GM19452 (cell line): ENCODE measurements at regions not wholly inside any gene's neighbourhood (a gene's known extent, or its start where the extent isn't known, plus 50 kb on each side); places are given as distances from the start of the nearest gene placed in this dataset.

Experiments
- ATAC-seq: cut with Tn5 transposase; IDR thresholded peaks from one replicate; pipeline ENCODE4 v1.9.1; 2021; ENCODE audit not compliant: unreplicated experiment

- no peak for ATAC-seq
Measured at GRCh38 chr11:115767047-115767802, 263.0 kb upstream of the CADM1 start.

GRCh38 chr11:115766561-115766960, 262.3 kb upstream of the CADM1 start:
- no peak for ATAC-seq

GRCh38 chr11:115765803-115766239, 261.6 kb upstream of the CADM1 start:
- ATAC-seq = no peak

GRCh38 chr11:115764176-115764575, 260.0 kb upstream of the CADM1 start:
- ATAC-seq = no peak

- ATAC-seq = no peak
Measured at GRCh38 chr11:115761817-115762216, 257.6 kb upstream of the CADM1 start.

- no peak for ATAC-seq
Measured at GRCh38 chr11:115761348-115761747, 257.1 kb upstream of the CADM1 start.

- ATAC-seq = no peak
Measured at GRCh38 chr11:115760461-115761320, 256.5 kb upstream of the CADM1 start.

- ATAC-seq = no peak
Measured at GRCh38 chr11:115759622-115760460, 255.6 kb upstream of the CADM1 start.

- ATAC-seq = no peak
Measured at GRCh38 chr11:115758011-115758410, 253.8 kb upstream of the CADM1 start.

GRCh38 chr11:115751243-115752015, 247.2 kb upstream of the CADM1 start:
- no peak for ATAC-seq

GRCh38 chr11:115745610-115746512, 241.6 kb upstream of the CADM1 start:
- ATAC-seq = no peak

- no peak for ATAC-seq
Measured at GRCh38 chr11:115745066-115745465, 240.9 kb upstream of the CADM1 start.

GRCh38 chr11:115743719-115744118, 239.5 kb upstream of the CADM1 start:
- no peak for ATAC-seq

- ATAC-seq = no peak
Measured at GRCh38 chr11:115741376-115742107, 237.3 kb upstream of the CADM1 start.

- ATAC-seq = no peak
Measured at GRCh38 chr11:115740324-115740723, 236.1 kb upstream of the CADM1 start.

GRCh38 chr11:115739878-115740277, 235.7 kb upstream of the CADM1 start:
- ATAC-seq = no peak

GRCh38 chr11:115739146-115739545, 234.9 kb upstream of the CADM1 start:
- no peak for ATAC-seq

- ATAC-seq = no peak
Measured at GRCh38 chr11:115737875-115738274, 233.7 kb upstream of the CADM1 start.

GRCh38 chr11:115736146-115736545, 231.9 kb upstream of the CADM1 start:
- ATAC-seq = no peak
